Right lung (tissue), 2 donors: ENCODE measurements at regions not wholly inside any gene's neighbourhood (a gene's known extent, or its start where the extent isn't known, plus 50 kb on each side); places are given as distances from the start of the nearest gene placed in this dataset.

ENCODE experiments used
- DNase-seq, 2 donors: peaks; one replicate each; pipeline ENCODE4 v3.0.0-alpha.2; 2013

GRCh38 chr1:55718758-55719671, 503.9 kb upstream of the USP24 start:
- DNase-seq = peak in 1 of 2 donors; percentile 48

DNA sequence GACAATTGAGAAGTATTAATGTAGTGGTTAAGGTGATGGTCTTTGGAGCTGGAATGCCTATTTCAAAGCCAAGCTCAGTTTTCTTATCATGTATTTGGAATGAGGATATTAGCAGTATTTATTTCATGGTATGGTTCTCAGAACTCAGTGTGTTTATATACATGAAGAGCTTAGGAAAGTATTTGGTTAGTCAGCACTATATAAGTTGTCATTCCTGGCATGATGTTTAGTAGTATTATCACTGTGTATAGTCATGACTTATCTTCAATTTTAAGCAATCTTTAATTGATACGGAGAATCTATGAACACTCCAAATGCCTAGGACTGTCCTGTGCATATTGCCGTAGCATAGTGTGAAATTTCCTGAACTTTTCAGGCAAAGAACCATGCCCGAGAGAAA, 501.9 kb upstream of the USP24 start:
- no peak for DNase-seq

- DNase-seq = no peak
Measured at GRCh38 chr1:55716610-55717009, 501.4 kb upstream of the USP24 start.

GRCh38 chr1:55716151-55716550, 501.0 kb upstream of the USP24 start:
- DNase-seq = no peak

- no peak for DNase-seq
Measured at GRCh38 chr1:55714230-55714629, 499.1 kb upstream of the USP24 start.

DNA sequence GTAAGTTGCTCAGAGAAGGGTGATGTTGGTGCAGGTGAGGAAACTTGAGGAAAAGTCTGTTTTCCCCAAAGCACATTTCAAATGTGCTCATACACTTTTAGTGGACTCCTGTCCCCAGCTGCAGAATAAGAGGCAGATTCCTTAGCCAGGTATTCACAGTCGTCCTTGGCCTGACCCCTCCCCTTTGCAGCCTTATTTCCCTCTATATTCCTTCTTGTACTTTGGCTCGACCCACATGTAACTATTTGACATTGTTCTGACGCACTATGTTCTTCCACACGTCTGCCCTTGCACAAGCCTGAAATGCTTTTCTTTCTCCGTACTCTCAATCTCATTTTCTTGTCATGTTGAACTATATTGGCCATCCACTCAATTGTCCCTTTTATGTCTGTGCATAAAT, 498.4 kb upstream of the USP24 start:
- DNase-seq = no peak

- DNase-seq = no peak
Measured at GRCh38 chr1:55712148-55712547, 497.0 kb upstream of the USP24 start.

DNA sequence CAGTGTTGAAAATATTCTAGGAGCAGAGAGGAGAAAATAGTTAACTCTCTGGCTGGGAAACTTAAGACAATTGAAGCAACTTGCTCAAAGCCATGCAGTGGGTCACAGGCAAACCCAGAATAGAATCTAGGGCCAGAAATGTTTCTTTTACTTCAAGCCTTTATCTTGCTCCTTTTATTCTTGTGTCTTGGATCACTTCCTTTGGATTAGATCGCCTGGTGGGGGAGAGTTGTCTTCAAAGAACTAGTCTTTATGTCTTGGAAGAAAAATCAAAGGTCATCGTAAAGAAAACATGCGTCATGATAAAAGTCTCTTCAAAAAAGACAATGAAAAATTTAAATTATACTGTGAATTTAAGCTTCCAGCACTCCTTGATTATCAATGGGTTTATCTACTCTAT, 493.6 kb upstream of the USP24 start:
- no peak for DNase-seq

DNA sequence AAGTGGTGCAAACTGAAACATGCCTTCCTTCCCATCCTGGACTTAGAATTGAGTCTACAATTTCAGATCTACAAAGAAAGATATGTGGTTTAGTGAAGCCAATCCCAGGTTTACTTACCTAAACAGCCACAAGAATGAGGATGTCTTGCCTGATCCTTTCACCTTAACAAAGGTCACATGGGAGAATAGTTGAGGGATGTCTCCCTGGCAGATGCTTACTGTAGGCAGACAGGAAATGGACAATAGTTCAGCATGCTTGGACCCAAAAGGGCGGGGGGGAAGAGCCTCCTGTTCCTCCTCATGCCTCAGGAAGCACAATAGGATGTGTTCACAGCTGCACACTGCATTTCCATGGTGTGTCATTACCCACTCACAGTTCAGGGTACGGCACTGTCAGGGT, 492.7 kb upstream of the USP24 start:
- no peak for DNase-seq

DNA sequence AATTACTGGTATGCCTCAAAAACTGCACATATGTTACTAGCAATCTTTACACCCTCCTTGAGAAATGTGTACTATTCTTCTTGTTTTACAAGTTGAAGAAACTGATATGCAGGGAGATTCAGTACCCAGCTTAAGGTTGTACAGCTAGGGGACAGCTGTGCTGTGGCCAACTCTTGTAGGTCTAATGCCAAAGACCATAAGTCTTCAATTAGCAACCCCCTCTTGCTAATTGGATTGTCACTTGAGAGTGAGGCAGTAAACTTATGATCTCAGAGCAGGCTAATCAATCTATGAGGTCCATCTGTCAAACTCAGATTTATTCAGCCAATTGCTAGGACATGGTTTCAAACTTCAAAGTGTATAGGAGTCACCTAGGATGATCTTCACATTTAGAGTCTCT, 492.0 kb upstream of the USP24 start:
- no peak for DNase-seq

- no peak for DNase-seq
Measured at GRCh38 chr1:55706397-55706796, 491.2 kb upstream of the USP24 start.

DNA sequence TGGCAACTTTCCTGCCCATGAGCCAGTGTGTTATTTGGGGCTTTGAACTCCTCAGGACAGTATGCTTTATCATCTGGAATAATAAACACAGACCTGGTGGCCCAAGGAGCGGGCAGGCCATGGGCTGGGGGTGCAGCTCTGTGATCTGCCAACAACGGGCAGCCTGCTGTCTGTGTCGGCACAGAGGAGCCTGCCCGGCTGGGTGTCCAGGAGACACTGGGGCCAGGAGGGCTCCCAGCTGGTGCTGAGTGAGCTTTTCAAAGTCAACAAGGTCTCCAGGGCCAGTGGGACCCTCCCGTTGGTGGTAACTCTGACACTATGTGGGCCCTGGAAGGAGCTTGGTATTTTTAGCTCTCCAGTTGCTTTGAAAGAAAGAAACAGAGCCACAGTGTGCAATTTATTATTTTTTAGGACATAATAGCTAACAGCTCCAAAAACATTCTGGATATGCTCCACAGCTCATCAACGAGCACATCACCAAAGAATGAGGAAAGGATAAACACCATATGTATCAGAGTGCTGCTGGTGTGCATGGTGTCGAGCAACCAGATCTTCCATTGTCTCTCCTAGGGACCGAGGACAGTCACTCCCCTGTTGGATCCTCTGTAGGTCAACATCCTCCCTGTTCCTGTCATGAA, 488.7 kb upstream of the USP24 start:
- DNase-seq = no peak

GRCh38 chr1:55702064-55702463, 486.9 kb upstream of the USP24 start:
- DNase-seq = no peak

GRCh38 chr1:55700359-55701130, 485.4 kb upstream of the USP24 start:
- DNase-seq = no peak

DNA sequence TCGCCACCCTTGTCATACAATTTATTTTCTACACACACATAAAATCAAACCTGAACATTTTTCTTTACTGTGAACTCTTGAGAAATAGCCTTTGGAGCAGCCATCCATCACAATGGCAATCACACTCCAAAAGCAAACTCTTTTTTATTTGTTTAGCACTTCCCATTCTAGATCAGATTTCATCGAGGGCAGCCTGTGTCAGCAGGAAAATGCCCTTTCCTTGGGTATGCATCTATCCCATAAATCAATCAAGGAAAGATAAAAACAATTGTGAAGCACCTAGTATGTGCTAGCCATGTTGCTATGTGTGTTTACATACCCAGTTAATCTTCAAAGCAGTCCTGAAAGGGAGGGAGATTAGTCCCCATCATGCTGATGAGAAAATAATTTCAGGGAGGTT, 484.1 kb upstream of the USP24 start:
- DNase-seq = no peak

- peak in 1 of 2 donors; percentile 48 for DNase-seq
Measured at GRCh38 chr1:55697997-55698535, 482.9 kb upstream of the USP24 start.

- DNase-seq = no peak
Measured at GRCh38 chr1:55696891-55697290, 481.7 kb upstream of the USP24 start.

- DNase-seq = no peak
Measured at GRCh38 chr1:55696181-55696754, 481.1 kb upstream of the USP24 start.

DNA sequence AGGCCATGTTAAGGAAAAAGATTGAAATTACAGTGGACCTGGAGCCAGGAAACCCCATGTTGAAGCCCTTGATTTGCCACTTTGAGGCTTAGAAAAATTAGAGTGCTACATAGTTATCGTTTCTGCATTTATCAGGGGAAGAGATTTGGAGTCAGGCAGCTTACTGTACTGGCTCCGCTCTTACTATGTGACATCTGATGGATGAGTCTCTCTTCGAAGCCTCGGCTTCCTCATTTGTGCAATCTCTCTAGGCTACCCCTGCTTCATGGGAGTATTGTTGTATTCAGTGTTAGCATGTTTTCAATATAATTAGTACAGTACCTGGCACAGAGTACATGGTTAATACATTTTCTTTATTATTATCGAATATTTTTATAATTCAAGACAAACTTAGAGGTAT, 480.4 kb upstream of the USP24 start:
- DNase-seq = no peak

GRCh38 chr1:55695151-55695550, 480.0 kb upstream of the USP24 start:
- no peak for DNase-seq

- DNase-seq = no peak
Measured at GRCh38 chr1:55694310-55694801, 479.2 kb upstream of the USP24 start.

- no peak for DNase-seq
Measured at GRCh38 chr1:55692726-55693125, 477.6 kb upstream of the USP24 start.
